HepG2 (cell line): ENCODE measurements at regions not wholly inside any gene's neighbourhood (a gene's known extent, or its start where the extent isn't known, plus 50 kb on each side); places are given as distances from the start of the nearest gene placed in this dataset.

Source experiments
- EP300 ChIP-seq, 3 experiments: sonication (generic) in 1 of 3; formaldehyde crosslinking in 1 of 3; IDR thresholded peaks; 2 replicates each; pipeline versions ENCODE4 v1.5.1 to v1.6.1; 2011 to 2020; ENCODE audit warnings: low read depth in 2 of 3, low read length in 2 of 3, borderline replicate concordance in 1 of 3, improper control_type of control experiment in 1 of 3, mild to moderate bottlenecking in 1 of 3, missing genetic modification reagents in 1 of 3, moderate library complexity in 1 of 3
- FOSL1 ChIP-seq: sonication (generic); formaldehyde crosslinking; IDR thresholded peaks from 2 replicates; pipeline ENCODE4 v1.9.0; 2021; ENCODE audit warnings: missing genetic modification reagents, borderline replicate concordance
- HNRNPL ChIP-seq: fragments of 200-400 bp; formaldehyde crosslinking; IDR thresholded peaks from 2 replicates; pipeline ENCODE4 v1.6.1; 2017; ENCODE audit warnings: mild to moderate bottlenecking, low read depth, low read length
- JUN ChIP-seq: sonication (generic); formaldehyde crosslinking; IDR thresholded peaks from 2 replicates; pipeline ENCODE4 v1.4.0; 2020; ENCODE audit warnings: mild to moderate bottlenecking, missing genetic modification reagents
- POLR2A ChIP-seq, 2 experiments: IDR thresholded peaks; 2 replicates each; pipeline ENCODE4 v1.6.1; 2011; ENCODE audit warnings: low read depth in 2 of 2, low read length in 2 of 2, mild to moderate bottlenecking in 1 of 2, moderate library complexity in 1 of 2; ENCODE audit not compliant: insufficient read depth in 1 of 2
- SIN3A ChIP-seq: IDR thresholded peaks from 2 replicates; pipeline ENCODE4 v1.6.1; 2011; ENCODE audit warnings: low read depth, mild to moderate bottlenecking, control low read depth, low read length, borderline replicate concordance
- ZNF282 ChIP-seq: fragments of 450-650 bp; IDR thresholded peaks from 2 replicates; pipeline ENCODE4 v1.6.1; 2018; ENCODE audit not compliant: partially characterized antibody
- TF ChIP-seq, protein P1 (sequence below): sonication (generic); formaldehyde crosslinking; IDR thresholded peaks from 2 replicates; pipeline ENCODE4; 2020; ENCODE audit warnings: missing genetic modification reagents, mild to moderate bottlenecking, borderline replicate concordance
- TF ChIP-seq, protein P2 (sequence below): sonication (generic); formaldehyde crosslinking; IDR thresholded peaks from 2 replicates; pipeline ENCODE4 v1.4.0; 2020; ENCODE audit warnings: missing genetic modification reagents
- TF ChIP-seq, protein P3 (sequence below): sonication (generic); formaldehyde crosslinking; conservative IDR thresholded peaks from 2 replicates; pipeline ENCODE4 v1.4.0; 2020; ENCODE audit warnings: missing genetic modification reagents

DNA sequence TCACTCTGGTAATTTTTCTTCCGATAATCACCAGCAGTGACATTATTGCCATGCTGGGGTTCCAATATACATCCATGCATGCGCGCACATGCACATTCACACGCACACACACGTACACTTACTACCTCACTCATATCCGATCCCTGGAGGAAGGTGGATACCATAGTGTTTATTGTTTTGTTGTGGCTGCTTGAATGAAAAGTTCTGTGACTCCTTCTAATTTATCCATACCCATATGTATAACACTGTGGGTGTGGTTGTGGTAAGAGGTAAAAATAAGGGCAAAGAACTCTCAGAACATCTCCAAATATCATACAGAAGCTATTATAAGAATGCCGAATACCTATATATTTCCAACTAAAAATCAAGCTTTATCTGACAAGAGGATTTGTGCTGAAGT is 407.8 kb upstream of the PODXL start:
- TF ChIP-seq POLR2A (IDR thresholded peaks at IDR 0.05; ENCODE audit: insufficient read depth in 1 of 2, low read depth in 2 of 2, low read length in 2 of 2) (no peak), SIN3A (no peak), FOSL1 (no peak), JUN (CRISPR knock-in tag) (no peak), HNRNPL (no peak), ZNF282 (no peak), EP300 (IDR thresholded peaks at IDR 0.05; ENCODE audit: low read depth in 2 of 2, low read length in 2 of 2) (no peak), EP300 (CRISPR knock-in tag; IDR thresholded peaks at IDR 0.05; ENCODE audit: borderline replicate concordance) (no peak)
- TF ChIP-seq, protein P1, sequence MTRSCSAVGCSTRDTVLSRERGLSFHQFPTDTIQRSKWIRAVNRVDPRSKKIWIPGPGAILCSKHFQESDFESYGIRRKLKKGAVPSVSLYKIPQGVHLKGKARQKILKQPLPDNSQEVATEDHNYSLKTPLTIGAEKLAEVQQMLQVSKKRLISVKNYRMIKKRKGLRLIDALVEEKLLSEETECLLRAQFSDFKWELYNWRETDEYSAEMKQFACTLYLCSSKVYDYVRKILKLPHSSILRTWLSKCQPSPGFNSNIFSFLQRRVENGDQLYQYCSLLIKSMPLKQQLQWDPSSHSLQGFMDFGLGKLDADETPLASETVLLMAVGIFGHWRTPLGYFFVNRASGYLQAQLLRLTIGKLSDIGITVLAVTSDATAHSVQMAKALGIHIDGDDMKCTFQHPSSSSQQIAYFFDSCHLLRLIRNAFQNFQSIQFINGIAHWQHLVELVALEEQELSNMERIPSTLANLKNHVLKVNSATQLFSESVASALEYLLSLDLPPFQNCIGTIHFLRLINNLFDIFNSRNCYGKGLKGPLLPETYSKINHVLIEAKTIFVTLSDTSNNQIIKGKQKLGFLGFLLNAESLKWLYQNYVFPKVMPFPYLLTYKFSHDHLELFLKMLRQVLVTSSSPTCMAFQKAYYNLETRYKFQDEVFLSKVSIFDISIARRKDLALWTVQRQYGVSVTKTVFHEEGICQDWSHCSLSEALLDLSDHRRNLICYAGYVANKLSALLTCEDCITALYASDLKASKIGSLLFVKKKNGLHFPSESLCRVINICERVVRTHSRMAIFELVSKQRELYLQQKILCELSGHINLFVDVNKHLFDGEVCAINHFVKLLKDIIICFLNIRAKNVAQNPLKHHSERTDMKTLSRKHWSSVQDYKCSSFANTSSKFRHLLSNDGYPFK (CRISPR knock-in tag) = no peak
- TF ChIP-seq, protein P2, sequence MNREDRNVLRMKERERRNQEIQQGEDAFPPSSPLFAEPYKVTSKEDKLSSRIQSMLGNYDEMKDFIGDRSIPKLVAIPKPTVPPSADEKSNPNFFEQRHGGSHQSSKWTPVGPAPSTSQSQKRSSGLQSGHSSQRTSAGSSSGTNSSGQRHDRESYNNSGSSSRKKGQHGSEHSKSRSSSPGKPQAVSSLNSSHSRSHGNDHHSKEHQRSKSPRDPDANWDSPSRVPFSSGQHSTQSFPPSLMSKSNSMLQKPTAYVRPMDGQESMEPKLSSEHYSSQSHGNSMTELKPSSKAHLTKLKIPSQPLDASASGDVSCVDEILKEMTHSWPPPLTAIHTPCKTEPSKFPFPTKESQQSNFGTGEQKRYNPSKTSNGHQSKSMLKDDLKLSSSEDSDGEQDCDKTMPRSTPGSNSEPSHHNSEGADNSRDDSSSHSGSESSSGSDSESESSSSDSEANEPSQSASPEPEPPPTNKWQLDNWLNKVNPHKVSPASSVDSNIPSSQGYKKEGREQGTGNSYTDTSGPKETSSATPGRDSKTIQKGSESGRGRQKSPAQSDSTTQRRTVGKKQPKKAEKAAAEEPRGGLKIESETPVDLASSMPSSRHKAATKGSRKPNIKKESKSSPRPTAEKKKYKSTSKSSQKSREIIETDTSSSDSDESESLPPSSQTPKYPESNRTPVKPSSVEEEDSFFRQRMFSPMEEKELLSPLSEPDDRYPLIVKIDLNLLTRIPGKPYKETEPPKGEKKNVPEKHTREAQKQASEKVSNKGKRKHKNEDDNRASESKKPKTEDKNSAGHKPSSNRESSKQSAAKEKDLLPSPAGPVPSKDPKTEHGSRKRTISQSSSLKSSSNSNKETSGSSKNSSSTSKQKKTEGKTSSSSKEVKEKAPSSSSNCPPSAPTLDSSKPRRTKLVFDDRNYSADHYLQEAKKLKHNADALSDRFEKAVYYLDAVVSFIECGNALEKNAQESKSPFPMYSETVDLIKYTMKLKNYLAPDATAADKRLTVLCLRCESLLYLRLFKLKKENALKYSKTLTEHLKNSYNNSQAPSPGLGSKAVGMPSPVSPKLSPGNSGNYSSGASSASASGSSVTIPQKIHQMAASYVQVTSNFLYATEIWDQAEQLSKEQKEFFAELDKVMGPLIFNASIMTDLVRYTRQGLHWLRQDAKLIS (CRISPR knock-in tag) = no peak
- TF ChIP-seq, protein P3, sequence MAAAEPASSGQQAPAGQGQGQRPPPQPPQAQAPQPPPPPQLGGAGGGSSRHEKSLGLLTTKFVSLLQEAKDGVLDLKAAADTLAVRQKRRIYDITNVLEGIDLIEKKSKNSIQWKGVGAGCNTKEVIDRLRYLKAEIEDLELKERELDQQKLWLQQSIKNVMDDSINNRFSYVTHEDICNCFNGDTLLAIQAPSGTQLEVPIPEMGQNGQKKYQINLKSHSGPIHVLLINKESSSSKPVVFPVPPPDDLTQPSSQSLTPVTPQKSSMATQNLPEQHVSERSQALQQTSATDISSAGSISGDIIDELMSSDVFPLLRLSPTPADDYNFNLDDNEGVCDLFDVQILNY (CRISPR knock-in tag) = no peak
